Keratinocyte (primary cell): ENCODE measurements at regions not wholly inside any gene's neighbourhood (a gene's known extent, or its start where the extent isn't known, plus 50 kb on each side); places are given as distances from the start of the nearest gene placed in this dataset.

Experiments
- DNase-seq: peaks from one replicate; pipeline ENCODE4 v3.0.0-alpha.2; 2011; ENCODE audit warnings: low read depth, missing footprints, low spot score
- FAIRE-seq: peaks from 2 replicates; lab custom pipeline; 2011; peaks lifted over from hg19 to GRCh38; lab: Jason Lieb, UNC
- H2AFZ ChIP-seq: 2 replicates; pipeline ENCODE4 v1.6.0; 2012; ENCODE audit warnings: low read length, control low read depth, inconsistent platforms; ENCODE audit not compliant: control insufficient read depth
- H3K27ac ChIP-seq: 2 replicates; pipeline ENCODE4 v1.5.1; 2011; ENCODE audit warnings: low read length; ENCODE audit not compliant: control insufficient read depth, insufficient read depth
- H3K27me3 ChIP-seq: 3 replicates; pipeline ENCODE4 v1.6.0; 2011; ENCODE audit warnings: low read length; ENCODE audit not compliant: control insufficient read depth, insufficient read depth; ENCODE audit errors: extremely low read depth
- H3K36me3 ChIP-seq, 2 experiments: 2 replicates in 1 of 2; 3 replicates in 1 of 2; pipeline ENCODE4 v1.5.1; 2011; ENCODE audit warnings: low read length in 2 of 2, mild to moderate bottlenecking in 1 of 2; ENCODE audit not compliant: control insufficient read depth in 2 of 2, insufficient read depth in 2 of 2; ENCODE audit errors: extremely low read depth in 1 of 2
- H3K4me1 ChIP-seq: 3 replicates; pipeline ENCODE4 v1.5.1; 2011; ENCODE audit warnings: low read length; ENCODE audit not compliant: control insufficient read depth, insufficient read depth; ENCODE audit errors: extremely low read depth
- H3K4me2 ChIP-seq: 3 replicates; pipeline ENCODE4 v1.6.0; 2011; ENCODE audit warnings: low read depth, low read length; ENCODE audit not compliant: control insufficient read depth, insufficient read depth; ENCODE audit errors: extremely low read depth
- H3K4me3 ChIP-seq, 3 experiments: fragments of 200-600 bp in 1 of 3; sonication (generic) in 1 of 3; 2 replicates in 2 of 3; 3 replicates in 1 of 3; pipeline ENCODE4 v1.5.1; 2011 to 2016; ENCODE audit warnings: low read length in 3 of 3, mild to moderate bottlenecking in 3 of 3, control low read depth in 2 of 3, inconsistent platforms in 1 of 3, low read depth in 1 of 3, mixed read lengths in 1 of 3, mixed run types in 1 of 3, moderate library complexity in 1 of 3; ENCODE audit not compliant: control insufficient read depth in 2 of 3, insufficient read depth in 2 of 3; ENCODE audit errors: extremely low read depth in 1 of 3
- H3K79me2 ChIP-seq: 2 replicates; pipeline ENCODE4 v1.6.0; 2012; ENCODE audit warnings: low read length; ENCODE audit not compliant: control insufficient read depth, insufficient read depth
- H3K9ac ChIP-seq: 3 replicates; pipeline ENCODE4 v1.6.0; 2011; ENCODE audit warnings: low read length; ENCODE audit not compliant: control insufficient read depth, insufficient read depth; ENCODE audit errors: extremely low read depth
- H3K9me1 ChIP-seq: 3 replicates; pipeline ENCODE4 v1.6.0; 2011; ENCODE audit warnings: low read length; ENCODE audit not compliant: control insufficient read depth, insufficient read depth; ENCODE audit errors: extremely low read depth
- H3K9me3 ChIP-seq: 2 replicates; pipeline ENCODE4 v1.5.1; 2012; ENCODE audit warnings: low read depth, low read length; ENCODE audit not compliant: control insufficient read depth
- H4K20me1 ChIP-seq: 3 replicates; pipeline ENCODE4 v1.6.0; 2011; ENCODE audit warnings: low read length; ENCODE audit not compliant: control insufficient read depth, insufficient read depth; ENCODE audit errors: extremely low read depth
- CTCF ChIP-seq, 3 experiments: IDR thresholded peaks in 1 of 3; conservative IDR thresholded peaks in 1 of 3; optimal IDR thresholded peaks in 1 of 3; 2 replicates in 2 of 3; 3 replicates in 1 of 3; pipeline versions ENCODE3 to v1.5.1; 2011; ENCODE audit warnings: low read length in 3 of 3, mild to moderate bottlenecking in 3 of 3, moderate library complexity in 2 of 3, control low read depth in 1 of 3, inconsistent platforms in 1 of 3; ENCODE audit not compliant: insufficient read depth in 2 of 3; ENCODE audit errors: extremely low read depth in 1 of 3
- EZH2 ChIP-seq: IDR thresholded peaks from one replicate; pipeline ENCODE4 v1.6.1; 2012; ENCODE audit warnings: inconsistent platforms, mild to moderate bottlenecking, low read length, moderate library complexity
- dilution Hi-C: fragments of 300-500 bp; cut with MboI; formaldehyde crosslinking; loops from one replicate; pipeline ENCODE4 v1.7.0; 2020; ENCODE audit warnings: low sequenced_read_pairs; ENCODE audit not compliant: extremely low pct_ligation_motif_present

GRCh38 chr20:62588458-62589149 is 53.7 kb upstream of the SLCO4A1 start:
- Histone ChIP-seq H3K9me3 (no peaks in the 10 kb centered on the region), H3K4me1 (peaks cover 8% of the 10 kb centered on the region), H2AFZ (no peak overlapping the region), H3K4me2 (no peak overlapping the region), H3K27ac (no peak overlapping the region), H4K20me1 (no peaks in the 10 kb centered on the region), H3K9me1 (no peaks in the 10 kb centered on the region), H3K27me3 (peaks cover 18% of the 10 kb centered on the region), H3K79me2 (no peaks in the 10 kb centered on the region), H3K4me3 (no peak overlapping the region), H3K36me3 (no peaks in the 10 kb centered on the region), H3K9ac (no peak overlapping the region)
- TF ChIP-seq EZH2: no peak
- no peak for TF ChIP-seq CTCF (optimal IDR thresholded peaks at IDR 0.05 in 1 of 3, IDR thresholded peaks at IDR 0.05 in 1 of 3, conservative IDR thresholded peaks at IDR 0.05 in 1 of 3; ENCODE audit: extremely low read depth in 1 of 3, insufficient read depth in 2 of 3, low read length in 3 of 3)
- DNase-seq (no peak), FAIRE-seq (no peak)
- dilution Hi-C loops: no loop called here

DNA sequence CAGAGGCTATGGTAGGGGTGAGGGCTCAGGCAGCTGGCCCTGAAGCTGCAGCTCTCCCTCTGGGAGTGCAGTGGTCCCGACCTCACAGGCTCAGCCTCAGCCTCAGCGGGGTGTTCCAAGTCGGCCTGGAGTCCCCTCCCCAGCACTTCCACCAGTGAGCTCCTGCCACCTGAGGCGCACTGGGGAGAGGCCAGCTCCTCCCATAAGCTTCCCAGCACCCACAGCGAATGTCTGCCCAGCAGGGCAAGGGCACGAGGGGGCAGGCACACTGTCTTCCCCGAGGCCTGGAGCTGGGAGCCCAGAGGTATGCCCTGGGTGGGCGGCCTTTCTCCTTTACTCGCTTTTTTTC is 53.2 kb upstream of the SLCO4A1 start:
- Histone ChIP-seq H3K36me3 (no peaks in the 10 kb centered on the region), H3K4me1 (peaks cover 8% of the 10 kb centered on the region), H3K79me2 (no peaks in the 10 kb centered on the region), H4K20me1 (no peaks in the 10 kb centered on the region), H2AFZ (no peak overlapping the region), H3K4me2 (no peak overlapping the region), H3K4me3 (no peak overlapping the region), H3K9me3 (no peaks in the 10 kb centered on the region), H3K9me1 (no peaks in the 10 kb centered on the region), H3K27me3 (peaks cover 13% of the 10 kb centered on the region), H3K9ac (no peak overlapping the region), H3K27ac (no peak overlapping the region)
- TF ChIP-seq CTCF (optimal IDR thresholded peaks at IDR 0.05 in 1 of 3, IDR thresholded peaks at IDR 0.05 in 1 of 3, conservative IDR thresholded peaks at IDR 0.05 in 1 of 3; ENCODE audit: extremely low read depth in 1 of 3, insufficient read depth in 2 of 3, low read length in 3 of 3): no peak
- no peak for TF ChIP-seq EZH2
- dilution Hi-C loops: no loop called here
- DNase-seq (no peak), FAIRE-seq (no peak)
